Common myeloid progenitor, CD34-positive (primary cell): ENCODE measurements at regions not wholly inside any gene's neighbourhood (a gene's known extent, or its start where the extent isn't known, plus 50 kb on each side); places are given as distances from the start of the nearest gene placed in this dataset.

Source experiments
- CTCF ChIA-PET: fragments of 350-600 bp; sonication (Branson Sonifier 250); formaldehyde crosslinking; loops from one replicate; lab custom pipeline; 2021; ENCODE audit warnings: antibody characterized with exemption; lab: Charles Lee
- POLR2A ChIA-PET: fragments of 350-600 bp; sonication (Branson Sonifier 250); formaldehyde crosslinking; loops from one replicate; lab custom pipeline; 2021; ENCODE audit warnings: antibody characterized with exemption; lab: Charles Lee
- DNase-seq, 3 donors: peaks; one replicate each; pipeline versions ENCODE4 v3.0.0 to v3.0.0-alpha.2; 2013
- H3K27ac ChIP-seq, 2 experiments: 1 replicate in 1 of 2; 2 replicates in 1 of 2; pipeline ENCODE4 v1.7.0; 2013; ENCODE audit warnings: inconsistent platforms in 2 of 2, low read length in 2 of 2, mild to moderate bottlenecking in 2 of 2, low read depth in 1 of 2, moderate library complexity in 1 of 2; ENCODE audit not compliant: severe bottlenecking in 2 of 2, insufficient read depth in 1 of 2, poor library complexity in 1 of 2
- H3K27me3 ChIP-seq, 5 experiments: replicated peaks in 2 of 5; 1 replicate in 3 of 5; 2 replicates in 2 of 5; pipeline versions ENCODE4 v1.6.1 to v1.7.0; 2013; ENCODE audit warnings: low read length in 4 of 5, mild to moderate bottlenecking in 2 of 5, moderate library complexity in 2 of 5, inconsistent platforms in 1 of 5; ENCODE audit not compliant: insufficient read depth in 5 of 5, control insufficient read depth in 4 of 5
- H3K36me3 ChIP-seq, 4 experiments: 1 replicate in 2 of 4; 2 replicates in 2 of 4; pipeline versions ENCODE4 v1.6.1 to v1.7.0; 2013; ENCODE audit warnings: low read length in 3 of 4, control low read depth in 1 of 4, mild to moderate bottlenecking in 1 of 4; ENCODE audit not compliant: control insufficient read depth in 4 of 4, insufficient read depth in 4 of 4
- H3K4me1 ChIP-seq, 4 experiments: 1 replicate in 3 of 4; 2 replicates in 1 of 4; pipeline versions ENCODE4 v1.6.1 to v1.7.1; 2013; ENCODE audit warnings: low read length in 3 of 4, mild to moderate bottlenecking in 3 of 4, control low read depth in 1 of 4, inconsistent platforms in 1 of 4, moderate library complexity in 1 of 4; ENCODE audit not compliant: control insufficient read depth in 4 of 4, insufficient read depth in 4 of 4; ENCODE audit errors: control extremely low read depth in 1 of 4
- H3K4me3 ChIP-seq, 7 experiments: 1 replicate in 4 of 7; 2 replicates in 3 of 7; pipeline versions ENCODE4 v1.5.1 to v1.7.0; 2013; ENCODE audit warnings: mild to moderate bottlenecking in 7 of 7, low read length in 6 of 7, moderate library complexity in 6 of 7, inconsistent platforms in 2 of 7, low read depth in 2 of 7, control low read depth in 1 of 7; ENCODE audit not compliant: insufficient read depth in 4 of 7, control insufficient read depth in 1 of 7; ENCODE audit errors: extremely low read depth in 1 of 7
- H3K9me3 ChIP-seq, 5 experiments: 1 replicate in 4 of 5; 2 replicates in 1 of 5; pipeline versions ENCODE4 v1.6.1 to v1.7.1; 2013; ENCODE audit warnings: low read length in 4 of 5, mild to moderate bottlenecking in 2 of 5, inconsistent platforms in 1 of 5, low read depth in 1 of 5, moderate library complexity in 1 of 5; ENCODE audit not compliant: control insufficient read depth in 4 of 5, insufficient read depth in 2 of 5; ENCODE audit errors: control extremely low read depth in 1 of 5
- WGBS: methylation state at CpG from one replicate; pipeline ENCODE4 v1.1.5; 2013; ENCODE audit not compliant: insufficient coverage; 5-methylcytosine and 5-hydroxymethylcytosine counted together

DNA sequence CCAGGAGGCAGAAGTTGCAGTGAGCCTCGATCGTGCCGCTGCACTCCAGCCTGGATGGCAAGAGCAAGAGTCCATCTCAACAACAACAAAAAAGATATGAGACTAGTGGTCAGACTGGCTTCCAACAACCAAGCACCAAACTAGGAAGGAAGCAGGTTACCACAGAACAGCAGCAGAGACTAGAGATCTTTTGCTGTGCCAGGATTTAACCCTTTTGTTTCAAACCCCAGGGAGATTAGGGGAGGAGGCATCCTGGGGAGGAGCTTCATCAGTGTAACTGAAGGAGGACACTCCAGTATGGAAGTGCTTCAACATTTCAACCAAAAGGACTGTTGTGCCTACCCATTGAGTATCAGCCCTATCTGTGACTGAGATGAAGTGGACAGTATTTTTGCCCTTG is 240.3 kb downstream of the ZIC1 start:
- POLR2A ChIA-PET, result no interaction called here
- Histone ChIP-seq H3K27ac (no peak overlapping the region), H3K9me3 (no peaks in the 10 kb centered on the region), H3K36me3 (no peaks in the 10 kb centered on the region), H3K4me3 (no peak overlapping the region), H3K27me3 (no peaks in the 10 kb centered on the region), H3K4me1 (no peaks in the 10 kb centered on the region)
- no peak for DNase-seq
- CTCF ChIA-PET, result no interaction called here
- WGBS, result 95% methylated on average over 3 of the region's 3 CpGs

- Histone ChIP-seq H3K4me3 (no peak overlapping the region), H3K36me3 (no peaks in the 10 kb centered on the region), H3K9me3 (no peaks in the 10 kb centered on the region), H3K4me1 (no peaks in the 10 kb centered on the region), H3K27me3 (no peaks in the 10 kb centered on the region), H3K27ac (no peak overlapping the region)
- no peak for DNase-seq
- ChIA-PET CTCF (no interaction called here), POLR2A (no interaction called here)
- WGBS, result 91% methylated on average over 1 of the region's 3 CpGs
Observed at GRCh38 chr3:147651107-147651778, 242.1 kb downstream of the ZIC1 start.

- CTCF ChIA-PET, result interaction anchor here (0.6 kb wide), 1 partner anchor 174 kb away, joined by 3 read pairs; no protein-coding TSS in a partner anchor
Observed at GRCh38 chr3:147652651-147653366, 243.6 kb downstream of the ZIC1 start.

DNA sequence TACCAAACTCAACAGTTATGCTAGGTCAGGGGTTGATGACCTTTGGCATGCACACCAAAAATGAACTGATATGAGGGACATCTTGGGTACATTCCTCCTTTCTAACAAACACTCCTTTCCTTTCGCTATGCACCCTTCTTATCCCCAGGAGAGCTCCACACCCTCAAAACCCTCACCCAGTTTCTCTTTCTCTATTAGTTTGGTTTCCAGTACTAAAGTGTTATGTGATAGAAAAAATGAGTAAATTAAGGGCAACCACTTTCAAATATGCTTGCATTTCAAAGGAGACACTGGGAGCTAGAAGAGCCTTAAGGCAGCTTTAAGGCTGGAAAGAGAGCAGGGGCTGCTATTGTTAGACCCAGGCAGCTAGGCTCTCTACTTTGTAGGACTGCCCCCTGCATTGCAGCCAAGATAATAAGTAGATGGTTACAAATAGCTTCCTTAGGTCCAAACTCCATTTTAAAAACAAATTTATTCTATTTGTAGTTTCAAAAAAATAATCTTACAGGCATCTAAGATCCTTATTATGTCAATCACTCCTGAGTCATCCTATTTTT is 244.3 kb downstream of the ZIC1 start:
- ChIA-PET CTCF (no interaction called here), POLR2A (no interaction called here)
- Histone ChIP-seq H3K27me3 (no peaks in the 10 kb centered on the region), H3K27ac (no peak overlapping the region), H3K36me3 (no peaks in the 10 kb centered on the region), H3K9me3 (no peaks in the 10 kb centered on the region), H3K4me1 (no peaks in the 10 kb centered on the region), H3K4me3 (no peak overlapping the region)
- WGBS, result no CpG with 5 or more reads among the region's 1 CpG
- no peak for DNase-seq

More at GRCh38 chr3:147652651-147653366, 243.6 kb downstream of the ZIC1 start:
- no CpG with 5 or more reads among the region's 3 CpGs for WGBS
- Histone ChIP-seq H3K9me3 (no peaks in the 10 kb centered on the region), H3K4me1 (no peaks in the 10 kb centered on the region), H3K27ac (no peak overlapping the region), H3K27me3 (no peaks in the 10 kb centered on the region), H3K4me3 (no peak overlapping the region), H3K36me3 (no peaks in the 10 kb centered on the region)
- POLR2A ChIA-PET, result no interaction called here
- no peak for DNase-seq

- no peak overlapping the region for H3K4me3 ChIP-seq
- H3K4me1 ChIP-seq, result no peaks in the 10 kb centered on the region
- no peaks in the 10 kb centered on the region for H3K9me3 ChIP-seq
- H3K27me3 ChIP-seq, result no peaks in the 10 kb centered on the region
- DNase-seq, result no peak
- CTCF ChIA-PET, result no interaction called here
- H3K27ac ChIP-seq, result no peak overlapping the region
- WGBS, result no CpG with 5 or more reads among the region's 3 CpGs
- H3K36me3 ChIP-seq, result no peaks in the 10 kb centered on the region
- POLR2A ChIA-PET, result no interaction called here
Observed at GRCh38 chr3:147654827-147655226, 245.7 kb downstream of the ZIC1 start.

GRCh38 chr3:147655236-147655635 is 246.1 kb downstream of the ZIC1 start:
- H3K27me3 ChIP-seq, result no peaks in the 10 kb centered on the region
- POLR2A ChIA-PET, result no interaction called here
- no peak overlapping the region for H3K4me3 ChIP-seq
- WGBS, result no CpG with 5 or more reads among the region's 2 CpGs
- H3K36me3 ChIP-seq, result no peaks in the 10 kb centered on the region
- DNase-seq, result no peak
- no peaks in the 10 kb centered on the region for H3K4me1 ChIP-seq
- CTCF ChIA-PET, result no interaction called here
- H3K9me3 ChIP-seq, result no peaks in the 10 kb centered on the region
- no peak overlapping the region for H3K27ac ChIP-seq

- no peaks in the 10 kb centered on the region for H3K4me1 ChIP-seq
- DNase-seq, result no peak
- no peak overlapping the region for H3K4me3 ChIP-seq
- POLR2A ChIA-PET, result no interaction called here
- no peaks in the 10 kb centered on the region for H3K27me3 ChIP-seq
- no peaks in the 10 kb centered on the region for H3K9me3 ChIP-seq
- WGBS, result 20% methylated on average over 1 of the region's 2 CpGs
- CTCF ChIA-PET, result no interaction called here
- H3K36me3 ChIP-seq, result no peaks in the 10 kb centered on the region
- H3K27ac ChIP-seq, result no peak overlapping the region
Observed at GRCh38 chr3:147656023-147656422, 246.9 kb downstream of the ZIC1 start.
